GM12873 (cell line): ENCODE measurements at regions not wholly inside any gene's neighbourhood (a gene's known extent, or its start where the extent isn't known, plus 50 kb on each side); places are given as distances from the start of the nearest gene placed in this dataset.

Source experiments
- CTCF ChIP-seq: IDR thresholded peaks from 2 replicates; pipeline ENCODE4 v1.5.1; 2012; ENCODE audit warnings: low read depth, mild to moderate bottlenecking, moderate library complexity, low read length, control low read depth; ENCODE audit not compliant: insufficient read depth; ENCODE audit errors: missing control alignments

GRCh38 chr12:28051516-28052354, 79.2 kb upstream of the PTHLH start:
- no peak for TF ChIP-seq CTCF

- TF ChIP-seq CTCF: no peak
Measured at GRCh38 chr12:28053564-28053963, 81.0 kb upstream of the PTHLH start.

- no peak for TF ChIP-seq CTCF
Measured at GRCh38 chr12:28054583-28054982, 82.0 kb upstream of the PTHLH start.

GRCh38 chr12:28057856-28058615, 85.5 kb upstream of the PTHLH start:
- no peak for TF ChIP-seq CTCF

GRCh38 chr12:28059220-28059619, 86.7 kb upstream of the PTHLH start:
- TF ChIP-seq CTCF: no peak

- TF ChIP-seq CTCF: no peak
Measured at GRCh38 chr12:28059668-28060067, 87.1 kb upstream of the PTHLH start.

GRCh38 chr12:28060871-28061270, 88.3 kb upstream of the PTHLH start:
- no peak for TF ChIP-seq CTCF
